NOMO-1 (cell line): ENCODE measurements at regions not wholly inside any gene's neighbourhood (a gene's known extent, or its start where the extent isn't known, plus 50 kb on each side); places are given as distances from the start of the nearest gene placed in this dataset.
A peak's percentile ranks its signal among the peaks of the same experiment; 100 is the strongest.

Source experiments
- DNase-seq, 2 experiments: peaks; one replicate each; lab custom pipeline; 2025; ENCODE audit not compliant: unreplicated experiment in 2 of 2; lab: John Stamatoyannopoulos, UW

- DNase-seq: peak; percentile 72 to 79
Observed at GRCh38 chr22:26845021-26845743, 187.8 kb downstream of the MIAT start.

GRCh38 chr22:26846076-26846475 lies 188.7 kb downstream of the MIAT start:
- no peak for DNase-seq

DNA sequence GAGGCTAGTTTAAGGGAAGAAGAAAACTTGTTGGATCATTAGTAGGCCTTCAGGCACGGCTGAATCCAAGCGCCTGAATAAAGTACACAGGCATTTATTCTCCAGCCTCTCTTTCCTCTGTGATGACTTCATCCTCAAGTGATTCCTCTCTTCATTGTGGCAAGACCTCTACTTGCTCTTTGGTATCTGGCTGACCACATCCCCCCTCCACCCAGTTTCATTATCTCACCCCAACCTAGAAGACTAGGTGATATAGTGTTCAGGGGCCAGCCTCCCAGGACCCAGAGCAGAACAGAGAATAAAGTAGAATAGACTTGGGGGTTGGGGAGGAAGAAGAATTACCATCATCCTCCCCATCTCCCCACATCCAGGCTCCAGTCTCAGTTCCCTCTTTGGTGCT lies 189.3 kb downstream of the MIAT start:
- DNase-seq: peak in 1 of 2 experiments; percentile 13

GRCh38 chr22:26847046-26847445 lies 189.7 kb downstream of the MIAT start:
- DNase-seq: no peak

DNA sequence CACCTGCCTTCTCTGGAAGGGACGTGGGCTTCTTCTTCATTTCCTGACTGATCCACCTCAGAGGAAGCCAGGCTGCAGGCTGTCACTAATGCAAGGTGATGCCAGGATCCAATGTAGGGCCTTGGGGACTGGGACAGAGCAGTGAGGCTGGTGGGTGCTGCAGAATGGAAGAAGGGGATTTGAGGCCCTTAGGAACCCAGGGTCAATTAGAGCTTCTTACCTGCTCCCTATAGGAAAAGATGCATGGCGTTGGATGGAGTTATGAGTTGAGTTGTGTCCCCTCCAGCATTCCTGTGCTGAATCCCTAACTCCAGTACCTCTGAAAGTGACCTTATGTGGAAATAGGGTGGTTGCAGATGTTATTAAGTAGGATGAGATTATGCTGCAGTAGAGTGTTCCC lies 190.4 kb downstream of the MIAT start:
- DNase-seq: no peak

GRCh38 chr22:26848244-26848920 lies 191.0 kb downstream of the MIAT start:
- DNase-seq: no peak

- DNase-seq: no peak
Observed at GRCh38 chr22:26849575-26849974, 192.2 kb downstream of the MIAT start.

- no peak for DNase-seq
Observed at GRCh38 chr22:26851125-26851524, 193.7 kb downstream of the MIAT start.

DNA sequence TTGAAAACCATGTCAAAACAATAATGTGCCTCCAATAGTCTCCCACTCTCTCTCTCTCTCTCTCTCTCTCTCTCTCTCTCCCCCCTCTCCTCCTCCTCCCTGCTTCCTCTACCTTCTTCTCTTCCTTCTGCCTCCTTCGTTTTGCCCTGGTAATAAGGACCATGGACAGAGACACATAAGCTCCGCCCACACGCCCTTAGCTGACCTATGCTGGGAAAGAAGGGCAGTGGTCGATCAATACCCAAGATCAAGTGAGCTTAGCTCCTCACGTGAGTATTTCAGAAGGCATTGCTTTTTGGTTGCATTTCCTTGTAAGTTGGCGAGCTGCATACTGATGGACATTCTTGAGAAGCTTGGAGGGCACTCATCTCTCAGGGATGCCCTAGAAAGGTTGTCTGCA lies 194.8 kb downstream of the MIAT start:
- DNase-seq: no peak

GRCh38 chr22:26853071-26853470 lies 195.7 kb downstream of the MIAT start:
- no peak for DNase-seq

DNA sequence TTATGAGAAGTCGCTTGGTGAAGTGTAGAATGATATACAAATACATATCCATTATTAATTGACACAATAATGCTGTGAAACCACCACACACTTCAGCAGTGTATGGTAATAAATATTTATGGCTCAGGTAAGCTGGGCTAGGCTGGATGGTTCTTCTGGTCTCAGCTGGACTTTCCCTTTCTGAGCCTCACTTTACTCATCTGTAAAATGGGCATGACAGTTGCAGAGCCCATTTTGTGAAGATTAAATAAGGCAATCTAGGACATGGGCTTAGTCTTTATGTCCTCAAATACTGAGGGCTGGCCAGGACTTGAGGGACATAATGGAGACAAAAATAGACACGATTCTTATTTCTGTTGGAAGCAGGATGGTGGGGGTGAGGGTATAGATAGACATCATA lies 196.1 kb downstream of the MIAT start:
- no peak for DNase-seq

GRCh38 chr22:26857169-26857568 lies 199.8 kb downstream of the MIAT start:
- DNase-seq: no peak

GRCh38 chr22:26860301-26860700 lies 202.9 kb downstream of the MIAT start:
- DNase-seq: no peak

DNA sequence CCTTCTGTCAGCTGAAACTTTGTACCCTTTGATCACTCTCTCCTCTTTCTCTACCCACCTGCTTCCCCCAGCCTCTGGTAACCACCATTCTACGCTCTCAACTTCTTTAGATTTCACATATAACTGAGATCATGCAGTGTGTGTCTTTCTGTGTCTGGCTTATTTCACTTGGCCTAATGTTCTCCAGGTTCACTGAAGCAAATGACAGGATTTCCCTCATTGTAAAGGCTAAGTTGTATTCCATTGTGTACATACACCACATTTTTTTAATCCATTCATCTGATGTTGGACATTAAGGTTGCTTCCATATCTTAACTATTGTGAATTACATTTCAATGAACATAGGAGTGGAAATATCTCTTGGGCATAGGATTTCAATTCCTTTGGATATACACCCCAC lies 207.6 kb downstream of the MIAT start:
- no peak for DNase-seq

DNA sequence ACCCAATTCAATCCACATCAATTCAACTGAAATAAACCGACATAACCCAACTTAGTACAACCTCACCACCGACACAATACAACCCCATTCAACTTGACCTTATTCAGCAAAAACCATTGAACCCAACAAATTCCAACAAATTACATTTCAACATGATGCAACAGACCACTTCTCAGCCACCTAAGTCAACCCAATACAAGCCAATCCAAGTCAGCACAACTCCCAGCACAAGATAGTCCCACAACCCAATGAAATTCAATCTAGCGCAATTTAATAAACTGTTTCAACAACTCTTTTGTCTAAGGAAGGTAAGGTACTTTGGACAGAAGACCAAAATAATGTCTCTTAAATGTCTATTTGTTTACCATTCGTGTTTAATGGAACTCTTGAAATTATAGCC lies 226.0 kb downstream of the MIAT start:
- no peak for DNase-seq

- DNase-seq: no peak
Observed at GRCh38 chr22:26884921-26885320, 227.5 kb downstream of the MIAT start.

DNA sequence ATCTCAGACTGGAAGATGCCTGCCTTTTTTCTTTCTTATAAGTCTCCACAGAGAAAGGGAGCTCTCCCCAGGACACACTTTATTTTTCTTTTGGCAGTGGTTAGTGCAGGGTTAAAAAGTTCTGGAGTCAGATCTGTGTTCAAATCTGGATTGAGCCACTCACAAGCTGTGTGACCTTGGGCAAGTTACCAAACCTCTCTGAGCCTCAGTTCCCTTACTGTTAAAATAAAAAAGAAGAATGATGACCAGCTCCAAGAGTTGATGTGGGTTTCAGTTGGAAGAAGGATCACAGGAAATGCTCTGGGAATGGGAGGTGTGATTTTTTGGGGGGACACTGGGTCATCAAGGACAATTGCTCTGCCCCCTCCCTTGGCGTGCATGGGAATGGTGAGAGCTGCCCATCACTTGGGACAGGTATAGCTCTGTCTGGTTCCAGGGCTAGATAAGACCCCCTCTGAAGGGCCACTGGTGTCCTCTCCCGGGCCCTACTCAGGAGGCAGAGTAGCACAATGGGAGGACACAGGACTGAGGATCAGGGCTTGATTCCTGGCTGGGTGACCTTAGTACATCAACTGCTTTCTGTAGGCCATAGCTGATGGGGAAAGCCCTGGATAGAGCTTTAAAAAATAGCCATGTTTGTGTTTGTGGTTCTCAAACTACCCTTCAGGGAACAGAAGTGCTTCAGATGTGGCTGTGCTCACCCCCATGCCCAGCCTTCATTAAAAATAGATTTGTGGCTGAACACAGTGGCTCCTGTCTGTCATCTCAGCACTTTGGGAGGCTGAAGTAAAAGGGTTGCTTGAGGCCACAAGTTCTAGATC lies 228.3 kb downstream of the MIAT start:
- no peak for DNase-seq

- DNase-seq: no peak
Observed at GRCh38 chr22:26887456-26887855, 230.1 kb downstream of the MIAT start.

DNA sequence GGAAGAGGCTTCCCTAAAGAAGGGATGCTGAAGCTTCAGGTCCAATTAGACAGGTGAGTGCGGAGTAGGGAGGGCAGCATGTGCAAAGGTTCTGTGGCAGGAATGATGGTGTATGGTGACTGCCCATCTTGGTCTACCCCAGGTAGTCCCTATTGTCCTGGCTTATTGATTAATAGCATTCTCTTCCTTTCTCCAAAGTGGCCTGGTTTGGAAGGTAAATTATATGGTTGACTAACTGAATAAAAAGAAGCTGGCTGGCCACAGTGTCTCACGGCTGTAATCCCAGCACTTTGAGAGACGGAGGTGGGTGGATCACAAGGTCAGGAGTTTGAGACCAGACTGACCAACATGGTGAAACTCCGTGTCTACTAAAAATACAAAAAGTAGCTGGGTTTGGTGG lies 230.5 kb downstream of the MIAT start:
- DNase-seq: no peak

GRCh38 chr22:26888887-26889286 lies 231.5 kb downstream of the MIAT start:
- no peak for DNase-seq

- peak; percentile 39 to 56 for DNase-seq
Observed at GRCh38 chr22:26889802-26890201, 232.4 kb downstream of the MIAT start.

GRCh38 chr22:26890870-26891269 lies 233.5 kb downstream of the MIAT start:
- DNase-seq: no peak
